ENCODE measurements at regions not wholly inside any gene's neighbourhood (a gene's known extent, or its start where the extent isn't known, plus 50 kb on each side); places are given as distances from the start of the nearest gene placed in this dataset.

DNA sequence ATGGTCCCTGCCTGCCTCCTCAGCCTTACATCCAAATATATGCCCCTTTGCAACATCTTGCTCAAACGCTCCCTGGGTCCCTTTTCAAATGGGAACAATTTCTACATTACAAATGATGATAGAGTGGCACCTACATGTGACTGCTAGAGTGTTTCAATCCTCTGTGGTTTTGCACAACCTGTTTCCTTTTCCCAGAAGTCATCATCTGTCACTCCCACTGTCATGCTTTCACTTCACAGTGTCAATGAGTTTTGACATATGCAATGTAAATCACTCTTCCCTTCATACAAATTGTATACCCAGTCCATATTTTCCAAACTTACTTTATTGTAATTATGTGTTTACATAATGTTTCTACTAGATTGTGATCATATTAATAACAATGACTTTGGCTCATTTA, 887.3 kb downstream of the TDRD15 start:
- Histone ChIP-seq H3K4me1 (no peaks in the 10 kb centered on the region), H3K36me3 (no peaks in the 10 kb centered on the region), H3K27ac (no peak overlapping the region), H3K9me3 (no peaks in the 10 kb centered on the region), H3K27me3 (no peaks in the 10 kb centered on the region), H3K4me3 (no peak overlapping the region)
- no peak for DNase-seq (ENCODE audit: extremely low spot score in 2 of 2)
- TF ChIP-seq POLR2A (IDR thresholded peaks at IDR 0.05), result no peak
- TF ChIP-seq, protein P1, sequence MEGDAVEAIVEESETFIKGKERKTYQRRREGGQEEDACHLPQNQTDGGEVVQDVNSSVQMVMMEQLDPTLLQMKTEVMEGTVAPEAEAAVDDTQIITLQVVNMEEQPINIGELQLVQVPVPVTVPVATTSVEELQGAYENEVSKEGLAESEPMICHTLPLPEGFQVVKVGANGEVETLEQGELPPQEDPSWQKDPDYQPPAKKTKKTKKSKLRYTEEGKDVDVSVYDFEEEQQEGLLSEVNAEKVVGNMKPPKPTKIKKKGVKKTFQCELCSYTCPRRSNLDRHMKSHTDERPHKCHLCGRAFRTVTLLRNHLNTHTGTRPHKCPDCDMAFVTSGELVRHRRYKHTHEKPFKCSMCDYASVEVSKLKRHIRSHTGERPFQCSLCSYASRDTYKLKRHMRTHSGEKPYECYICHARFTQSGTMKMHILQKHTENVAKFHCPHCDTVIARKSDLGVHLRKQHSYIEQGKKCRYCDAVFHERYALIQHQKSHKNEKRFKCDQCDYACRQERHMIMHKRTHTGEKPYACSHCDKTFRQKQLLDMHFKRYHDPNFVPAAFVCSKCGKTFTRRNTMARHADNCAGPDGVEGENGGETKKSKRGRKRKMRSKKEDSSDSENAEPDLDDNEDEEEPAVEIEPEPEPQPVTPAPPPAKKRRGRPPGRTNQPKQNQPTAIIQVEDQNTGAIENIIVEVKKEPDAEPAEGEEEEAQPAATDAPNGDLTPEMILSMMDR (IDR thresholded peaks at IDR 0.05), result no peak
- no peak for TF ChIP-seq POLR2AphosphoS5 (IDR thresholded peaks at IDR 0.05; ENCODE audit: insufficient read depth in 1 of 2, low read depth in 1 of 2)
- intact Hi-C loops (cut with DNase I), result no loop called here

- H3K4me1 ChIP-seq, result no peaks in the 10 kb centered on the region
- DNase-seq (ENCODE audit: extremely low spot score in 2 of 2), result no peak
- TF ChIP-seq, protein P1 (IDR thresholded peaks at IDR 0.05), result no peak
- TF ChIP-seq POLR2AphosphoS5 (IDR thresholded peaks at IDR 0.05; ENCODE audit: insufficient read depth in 1 of 2, low read depth in 1 of 2) (no peak), POLR2A (IDR thresholded peaks at IDR 0.05) (no peak)
- no peaks in the 10 kb centered on the region for H3K9me3 ChIP-seq
- no peak overlapping the region for H3K27ac ChIP-seq
- intact Hi-C loops (cut with DNase I), result no loop called here
- no peak overlapping the region for H3K4me3 ChIP-seq
- H3K36me3 ChIP-seq, result no peaks in the 10 kb centered on the region
- H3K27me3 ChIP-seq, result no peaks in the 10 kb centered on the region
Observed at GRCh38 chr2:22020091-22020742, 896.4 kb downstream of the TDRD15 start.

DNA sequence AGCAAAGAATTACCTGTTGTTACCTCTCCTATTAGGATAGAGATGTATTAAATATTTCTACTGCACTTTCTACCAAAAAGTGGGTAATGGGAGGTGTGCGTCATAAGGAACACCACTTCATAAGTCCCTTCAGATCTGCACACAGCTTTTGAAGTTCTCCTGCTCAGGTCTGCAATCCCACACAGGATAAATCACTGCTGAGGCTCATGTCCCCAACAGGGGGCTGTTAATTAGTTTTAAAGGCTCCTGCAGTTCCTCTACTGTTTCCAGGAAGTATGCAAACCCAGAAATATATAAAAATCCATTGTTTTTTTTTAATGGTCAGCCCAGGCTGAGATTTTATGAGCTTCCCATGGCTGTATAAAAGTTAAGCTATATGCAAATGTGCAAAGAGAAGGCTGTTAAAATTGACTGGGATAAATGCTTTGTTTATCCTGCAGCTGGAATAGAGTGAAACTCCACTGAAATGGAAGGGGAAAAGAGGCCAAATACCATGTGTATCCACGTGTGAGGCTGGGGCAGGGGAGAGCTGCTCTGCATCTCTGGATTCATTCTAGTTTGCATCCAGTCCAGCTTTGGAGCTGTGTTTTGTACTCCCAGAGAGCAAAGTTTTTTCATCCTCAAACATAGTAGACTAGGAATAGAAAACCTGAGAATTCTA, 903.7 kb downstream of the TDRD15 start:
- TF ChIP-seq POLR2AphosphoS5 (IDR thresholded peaks at IDR 0.05; ENCODE audit: insufficient read depth in 1 of 2, low read depth in 1 of 2) (no peak), POLR2A (IDR thresholded peaks at IDR 0.05) (no peak)
- TF ChIP-seq, protein P1 (IDR thresholded peaks at IDR 0.05), result no peak
- no peak overlapping the region for H3K27ac ChIP-seq
- no peaks in the 10 kb centered on the region for H3K36me3 ChIP-seq
- no peaks in the 10 kb centered on the region for H3K4me1 ChIP-seq
- H3K27me3 ChIP-seq, result no peaks in the 10 kb centered on the region
- no peaks in the 10 kb centered on the region for H3K9me3 ChIP-seq
- no peak for DNase-seq (ENCODE audit: extremely low spot score in 2 of 2)
- no peak overlapping the region for H3K4me3 ChIP-seq
- intact Hi-C loops (cut with DNase I), result no loop called here

GRCh38 chr2:22035361-22035830, 911.6 kb downstream of the TDRD15 start:
- Histone ChIP-seq H3K36me3 (no peaks in the 10 kb centered on the region), H3K27me3 (no peaks in the 10 kb centered on the region), H3K4me1 (no peaks in the 10 kb centered on the region), H3K9me3 (no peaks in the 10 kb centered on the region), H3K4me3 (no peak overlapping the region), H3K27ac (no peak overlapping the region)
- TF ChIP-seq, protein P1 (IDR thresholded peaks at IDR 0.05), result no peak
- no peak for TF ChIP-seq POLR2AphosphoS5 (IDR thresholded peaks at IDR 0.05; ENCODE audit: insufficient read depth in 1 of 2, low read depth in 1 of 2)
- no peak for TF ChIP-seq POLR2A (IDR thresholded peaks at IDR 0.05)
- no peak for DNase-seq (ENCODE audit: extremely low spot score in 2 of 2)
- intact Hi-C loops (cut with DNase I), result loop anchor here (10.0 kb wide), 1 partner anchor 851 kb away; no protein-coding TSS in a partner anchor

- H3K4me3 ChIP-seq, result no peak overlapping the region
- no peak overlapping the region for H3K27ac ChIP-seq
Observed at GRCh38 chr2:22037274-22037673, 913.5 kb downstream of the TDRD15 start.

More at GRCh38 chr2:22037274-22037673, 913.5 kb downstream of the TDRD15 start:
- TF ChIP-seq POLR2AphosphoS5 (IDR thresholded peaks at IDR 0.05; ENCODE audit: insufficient read depth in 1 of 2, low read depth in 1 of 2), result no peak
- no peak for TF ChIP-seq POLR2A (IDR thresholded peaks at IDR 0.05)
- TF ChIP-seq, protein P1 (IDR thresholded peaks at IDR 0.05), result no peak
- no peak for DNase-seq (ENCODE audit: extremely low spot score in 2 of 2)
- intact Hi-C loops (cut with DNase I), result loop anchor here (10.0 kb wide), 1 partner anchor 852 kb away; no protein-coding TSS in a partner anchor
- Histone ChIP-seq H3K9me3 (no peaks in the 10 kb centered on the region), H3K4me1 (no peaks in the 10 kb centered on the region), H3K36me3 (no peaks in the 10 kb centered on the region), H3K27me3 (no peaks in the 10 kb centered on the region)

All from vagina (tissue), 2 donors.